ENCODE measurements at regions not wholly inside any gene's neighbourhood (a gene's known extent, or its start where the extent isn't known, plus 50 kb on each side); places are given as distances from the start of the nearest gene placed in this dataset.

GRCh38 chr10:63720072-63720537 is 198.9 kb downstream of the REEP3 start:
- TF ChIP-seq CTCF (IDR thresholded peaks at IDR 0.05) (peak; percentile 95), EZH2 (IDR thresholded peaks at IDR 0.05) (no peak)

Measured in neural progenitor cell (in vitro differentiated cells).